ENCODE measurements at regions not wholly inside any gene's neighbourhood (a gene's known extent, or its start where the extent isn't known, plus 50 kb on each side); places are given as distances from the start of the nearest gene placed in this dataset.

DNA sequence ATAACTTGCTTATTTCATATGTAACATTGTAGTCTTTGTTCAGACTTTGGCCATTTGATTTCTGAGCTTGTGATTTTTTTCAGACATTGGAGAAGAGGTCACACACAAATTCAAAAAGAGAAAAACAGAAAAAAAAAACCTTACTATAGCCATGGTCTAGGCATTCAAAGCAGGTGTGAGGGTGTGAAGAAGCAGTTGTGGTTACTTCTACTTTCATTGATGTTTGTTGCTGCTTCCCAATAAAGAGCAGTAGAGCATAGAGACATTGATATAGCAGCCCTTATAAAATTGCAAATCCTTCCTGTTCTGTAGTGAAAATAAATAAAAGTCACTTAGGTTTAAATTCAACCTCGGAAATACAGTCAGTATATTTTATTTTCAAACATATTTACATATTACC is 671.6 kb downstream of the GRXCR1 start:
- in situ Hi-C loops (cut with MboI; ENCODE audit: low pct_unique_long_range_greater_than_20kb, low sequenced_read_pairs, unreplicated experiment), result no loop called here
- DNase-seq (ENCODE audit: low spot score), result no peak
- TF ChIP-seq, protein P1, sequence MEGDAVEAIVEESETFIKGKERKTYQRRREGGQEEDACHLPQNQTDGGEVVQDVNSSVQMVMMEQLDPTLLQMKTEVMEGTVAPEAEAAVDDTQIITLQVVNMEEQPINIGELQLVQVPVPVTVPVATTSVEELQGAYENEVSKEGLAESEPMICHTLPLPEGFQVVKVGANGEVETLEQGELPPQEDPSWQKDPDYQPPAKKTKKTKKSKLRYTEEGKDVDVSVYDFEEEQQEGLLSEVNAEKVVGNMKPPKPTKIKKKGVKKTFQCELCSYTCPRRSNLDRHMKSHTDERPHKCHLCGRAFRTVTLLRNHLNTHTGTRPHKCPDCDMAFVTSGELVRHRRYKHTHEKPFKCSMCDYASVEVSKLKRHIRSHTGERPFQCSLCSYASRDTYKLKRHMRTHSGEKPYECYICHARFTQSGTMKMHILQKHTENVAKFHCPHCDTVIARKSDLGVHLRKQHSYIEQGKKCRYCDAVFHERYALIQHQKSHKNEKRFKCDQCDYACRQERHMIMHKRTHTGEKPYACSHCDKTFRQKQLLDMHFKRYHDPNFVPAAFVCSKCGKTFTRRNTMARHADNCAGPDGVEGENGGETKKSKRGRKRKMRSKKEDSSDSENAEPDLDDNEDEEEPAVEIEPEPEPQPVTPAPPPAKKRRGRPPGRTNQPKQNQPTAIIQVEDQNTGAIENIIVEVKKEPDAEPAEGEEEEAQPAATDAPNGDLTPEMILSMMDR (IDR thresholded peaks at IDR 0.05; ENCODE audit: extremely low read depth, insufficient read depth, missing control alignments), result no peak

DNA sequence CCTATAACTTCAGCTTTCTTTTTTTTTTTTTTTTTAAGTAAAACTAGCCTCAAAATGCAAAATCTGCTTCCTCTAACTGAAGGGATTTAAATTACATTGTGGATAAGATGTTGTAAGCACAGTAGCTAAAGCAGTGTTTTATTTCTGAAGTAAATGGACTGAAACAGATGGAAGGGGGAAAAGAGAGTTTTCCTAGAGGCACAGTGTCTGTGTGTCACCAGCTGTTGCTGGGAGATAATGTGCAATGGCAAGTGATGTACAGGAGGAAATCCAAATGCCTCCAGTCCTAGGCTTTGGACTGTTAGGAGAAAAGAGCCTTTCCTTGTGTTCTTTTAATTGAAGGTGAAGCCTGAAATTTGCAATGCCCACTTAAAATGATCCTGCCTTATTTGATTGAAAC is 672.1 kb downstream of the GRXCR1 start:
- TF ChIP-seq, protein P1 (IDR thresholded peaks at IDR 0.05; ENCODE audit: extremely low read depth, insufficient read depth, missing control alignments), result no peak
- DNase-seq (ENCODE audit: low spot score), result no peak
- in situ Hi-C loops (cut with MboI; ENCODE audit: low pct_unique_long_range_greater_than_20kb, low sequenced_read_pairs, unreplicated experiment), result no loop called here

DNA sequence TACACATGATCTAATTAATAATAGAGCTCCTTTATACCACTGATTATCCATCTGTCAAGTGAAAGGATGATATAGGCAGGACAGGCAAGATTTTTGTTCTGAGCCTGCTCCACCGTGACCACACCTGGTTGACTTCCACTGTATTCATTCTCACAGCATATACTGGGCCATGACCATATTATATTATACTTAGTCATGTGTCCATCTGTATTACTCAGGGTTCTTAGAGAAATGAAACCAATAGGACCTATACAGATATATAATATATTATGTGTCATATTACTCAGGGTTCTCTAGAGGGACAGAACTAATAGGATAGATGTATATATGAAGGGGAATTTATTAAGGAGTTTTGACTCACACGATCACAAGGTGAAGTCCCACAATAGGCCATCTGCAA is 675.1 kb downstream of the GRXCR1 start:
- no peak for DNase-seq (ENCODE audit: low spot score)
- TF ChIP-seq, protein P1 (IDR thresholded peaks at IDR 0.05; ENCODE audit: extremely low read depth, insufficient read depth, missing control alignments), result no peak
- in situ Hi-C loops (cut with MboI; ENCODE audit: low pct_unique_long_range_greater_than_20kb, low sequenced_read_pairs, unreplicated experiment), result no loop called here

DNA sequence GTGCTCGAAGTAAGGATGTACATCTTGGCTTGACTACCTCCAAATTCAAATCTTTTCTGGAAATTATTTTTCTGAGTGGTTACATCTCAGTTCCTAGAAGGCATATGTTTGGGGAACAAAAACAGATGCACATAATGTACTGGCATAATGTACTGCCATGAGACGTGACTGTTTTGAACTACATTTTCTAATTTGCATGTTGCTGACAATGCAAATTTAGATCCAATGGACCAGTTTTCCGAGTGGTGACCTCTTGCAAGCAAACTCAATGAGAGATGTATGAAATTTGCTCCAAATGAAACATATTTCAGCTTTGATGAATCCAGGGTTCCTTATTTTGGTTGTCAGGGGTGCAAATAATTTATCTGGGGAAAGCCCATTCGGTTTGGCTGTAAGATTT is 694.3 kb downstream of the GRXCR1 start:
- in situ Hi-C loops (cut with MboI; ENCODE audit: low pct_unique_long_range_greater_than_20kb, low sequenced_read_pairs, unreplicated experiment), result no loop called here
- TF ChIP-seq, protein P1 (IDR thresholded peaks at IDR 0.05; ENCODE audit: extremely low read depth, insufficient read depth, missing control alignments), result no peak
- no peak for DNase-seq (ENCODE audit: low spot score)

DNA sequence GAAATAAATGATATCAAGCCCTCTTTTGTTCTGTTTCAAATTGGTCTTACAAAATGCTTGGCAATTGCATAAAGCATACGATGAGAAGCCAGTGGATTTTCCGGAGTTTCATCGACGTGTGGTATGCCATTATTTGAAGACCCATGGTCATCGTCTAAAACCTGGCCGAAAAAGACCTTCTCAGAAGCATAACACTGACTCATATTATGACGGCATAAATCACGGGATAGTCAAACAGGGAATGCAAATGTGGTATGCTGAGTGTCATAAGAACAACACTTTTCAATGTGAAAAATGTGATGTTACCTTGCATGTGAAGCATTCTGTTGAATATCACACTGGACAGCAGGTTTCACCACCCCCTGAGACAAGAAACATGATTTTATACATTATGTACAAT is 695.2 kb downstream of the GRXCR1 start:
- TF ChIP-seq, protein P1 (IDR thresholded peaks at IDR 0.05; ENCODE audit: extremely low read depth, insufficient read depth, missing control alignments), result no peak
- in situ Hi-C loops (cut with MboI; ENCODE audit: low pct_unique_long_range_greater_than_20kb, low sequenced_read_pairs, unreplicated experiment), result no loop called here
- no peak for DNase-seq (ENCODE audit: low spot score)

DNA sequence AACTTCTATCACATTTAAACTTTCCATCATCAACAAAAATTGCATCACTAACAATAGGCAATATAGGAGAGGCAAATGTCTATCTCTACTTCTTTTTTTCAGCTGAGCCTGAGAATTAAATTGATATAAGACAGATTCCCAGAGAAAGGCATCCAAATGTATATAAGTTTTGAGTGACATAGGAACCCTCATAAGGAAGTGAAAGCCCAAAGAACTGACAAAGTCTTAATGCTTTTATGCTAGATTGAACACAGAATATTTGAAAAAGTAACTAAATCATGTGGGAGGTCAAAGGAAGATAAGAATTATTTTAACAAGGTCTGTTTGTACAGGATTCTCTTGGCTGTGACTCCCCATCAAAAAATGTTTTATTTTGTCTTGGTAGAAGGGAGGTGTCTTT is 714.9 kb downstream of the GRXCR1 start:
- DNase-seq (ENCODE audit: low spot score), result no peak
- TF ChIP-seq, protein P1 (IDR thresholded peaks at IDR 0.05; ENCODE audit: extremely low read depth, insufficient read depth, missing control alignments), result no peak
- in situ Hi-C loops (cut with MboI; ENCODE audit: low pct_unique_long_range_greater_than_20kb, low sequenced_read_pairs, unreplicated experiment), result no loop called here

All from GM13977 (cell line).